ENCODE measurements at regions not wholly inside any gene's neighbourhood (a gene's known extent, or its start where the extent isn't known, plus 50 kb on each side); places are given as distances from the start of the nearest gene placed in this dataset.

- no peak for DNase-seq
Measured at GRCh38 chr1:181344091-181344490, 139.2 kb upstream of the CACNA1E start.

GRCh38 chr1:181345146-181345545 lies 138.2 kb upstream of the CACNA1E start:
- no peak for DNase-seq

DNA sequence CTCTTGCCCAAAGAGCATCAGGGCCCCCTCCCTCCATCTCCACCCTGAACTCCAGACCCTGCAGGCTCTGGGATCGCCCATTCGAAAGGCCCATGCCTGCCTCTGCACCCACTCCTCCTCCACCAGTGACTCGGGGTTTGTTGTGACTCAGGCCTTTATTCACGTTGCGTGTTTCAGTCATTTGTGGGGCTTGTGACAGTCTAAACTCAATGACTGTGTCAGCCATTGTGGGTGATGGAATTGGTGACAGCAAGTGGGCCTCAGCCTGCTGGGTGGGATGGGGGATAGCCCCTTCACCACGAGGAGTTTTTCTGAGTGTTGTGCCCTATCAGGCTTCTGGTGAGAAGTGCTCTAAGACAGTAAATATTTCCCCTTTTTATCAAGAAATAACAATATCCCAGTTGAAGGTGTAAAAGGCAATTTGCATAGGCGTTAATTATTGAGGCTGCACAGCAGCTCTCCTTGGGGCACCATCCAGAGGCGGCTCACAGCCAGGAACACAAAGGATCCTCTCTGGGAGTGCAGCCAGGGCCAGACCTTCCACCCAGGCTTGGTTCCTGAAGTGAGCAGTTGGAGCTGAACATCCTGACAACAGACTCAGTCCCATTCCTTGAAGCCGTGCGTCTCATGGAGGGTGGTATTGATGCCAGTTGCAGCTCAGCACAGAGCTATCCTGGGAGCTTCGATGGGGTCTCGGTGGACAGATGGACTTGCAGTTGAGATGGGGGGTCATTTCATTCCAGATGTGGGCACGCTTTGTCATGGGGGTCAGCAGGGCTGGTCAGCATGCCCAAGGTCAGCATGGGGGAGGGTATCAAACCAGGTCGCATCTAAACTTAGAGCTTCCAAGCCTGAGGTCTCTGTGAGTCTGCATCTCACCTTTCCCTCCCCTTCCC lies 135.6 kb upstream of the CACNA1E start:
- DNase-seq = no peak

- DNase-seq = no peak
Measured at GRCh38 chr1:181349512-181349911, 133.8 kb upstream of the CACNA1E start.

GRCh38 chr1:181350131-181350530 lies 133.2 kb upstream of the CACNA1E start:
- no peak for DNase-seq

DNA sequence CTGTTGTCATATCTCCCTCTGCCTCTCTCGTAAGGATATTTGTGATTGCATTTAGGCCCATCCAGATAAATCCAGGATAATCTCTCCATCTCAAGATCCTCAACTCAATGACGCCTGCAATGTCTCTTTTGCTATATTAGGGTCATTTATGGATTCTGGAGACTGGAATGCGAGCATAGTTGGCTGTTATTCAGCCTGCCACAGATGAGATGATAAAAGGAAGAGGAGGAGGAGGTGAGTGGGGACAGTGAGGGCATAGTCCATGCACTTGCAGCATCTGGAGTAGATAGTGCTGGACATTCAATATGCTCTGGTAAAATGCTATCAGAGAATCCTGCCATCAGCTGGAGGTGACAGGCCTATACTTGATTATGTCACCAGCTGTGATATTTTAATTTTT lies 131.6 kb upstream of the CACNA1E start:
- DNase-seq = no peak

- no peak for DNase-seq
Measured at GRCh38 chr1:181352695-181353094, 130.6 kb upstream of the CACNA1E start.

DNA sequence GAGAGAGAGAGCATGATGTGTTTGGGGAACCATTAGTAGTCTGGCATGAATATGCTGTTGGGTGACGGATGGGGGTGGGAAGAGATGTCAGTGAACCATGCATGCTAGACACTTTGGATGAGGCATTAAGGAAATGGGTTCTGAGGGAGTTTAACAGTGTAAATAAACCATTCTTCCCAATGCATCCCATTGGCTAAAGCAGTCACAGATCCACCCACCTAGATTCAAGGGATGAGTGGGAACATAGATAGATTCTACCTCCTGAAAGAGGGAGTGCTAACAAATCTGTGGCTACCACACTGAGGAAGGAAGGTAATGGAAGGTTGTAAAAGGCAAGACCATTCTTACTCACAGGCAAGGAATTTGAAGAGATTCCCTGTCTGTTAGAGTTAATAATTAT lies 129.8 kb upstream of the CACNA1E start:
- no peak for DNase-seq

DNA sequence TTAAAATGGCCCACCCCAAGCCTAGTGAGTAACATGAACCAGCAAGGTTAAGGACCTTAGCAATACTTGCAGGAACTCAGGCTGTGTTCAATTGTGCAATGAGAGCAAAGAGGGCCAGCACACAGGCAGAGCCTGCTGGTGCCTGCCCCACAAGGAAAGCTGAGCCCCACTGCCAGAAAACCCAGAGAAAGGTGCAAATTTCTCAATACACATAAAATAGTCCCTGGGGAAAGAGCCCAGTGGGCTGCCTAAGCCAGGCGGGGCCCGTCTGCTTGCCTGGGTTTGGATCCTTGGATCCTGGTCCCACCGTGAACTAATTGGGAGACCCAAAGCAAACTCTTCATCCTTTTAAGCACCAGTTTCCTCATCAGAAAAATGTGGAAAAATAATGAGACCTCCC lies 128.5 kb upstream of the CACNA1E start:
- no peak for DNase-seq

DNA sequence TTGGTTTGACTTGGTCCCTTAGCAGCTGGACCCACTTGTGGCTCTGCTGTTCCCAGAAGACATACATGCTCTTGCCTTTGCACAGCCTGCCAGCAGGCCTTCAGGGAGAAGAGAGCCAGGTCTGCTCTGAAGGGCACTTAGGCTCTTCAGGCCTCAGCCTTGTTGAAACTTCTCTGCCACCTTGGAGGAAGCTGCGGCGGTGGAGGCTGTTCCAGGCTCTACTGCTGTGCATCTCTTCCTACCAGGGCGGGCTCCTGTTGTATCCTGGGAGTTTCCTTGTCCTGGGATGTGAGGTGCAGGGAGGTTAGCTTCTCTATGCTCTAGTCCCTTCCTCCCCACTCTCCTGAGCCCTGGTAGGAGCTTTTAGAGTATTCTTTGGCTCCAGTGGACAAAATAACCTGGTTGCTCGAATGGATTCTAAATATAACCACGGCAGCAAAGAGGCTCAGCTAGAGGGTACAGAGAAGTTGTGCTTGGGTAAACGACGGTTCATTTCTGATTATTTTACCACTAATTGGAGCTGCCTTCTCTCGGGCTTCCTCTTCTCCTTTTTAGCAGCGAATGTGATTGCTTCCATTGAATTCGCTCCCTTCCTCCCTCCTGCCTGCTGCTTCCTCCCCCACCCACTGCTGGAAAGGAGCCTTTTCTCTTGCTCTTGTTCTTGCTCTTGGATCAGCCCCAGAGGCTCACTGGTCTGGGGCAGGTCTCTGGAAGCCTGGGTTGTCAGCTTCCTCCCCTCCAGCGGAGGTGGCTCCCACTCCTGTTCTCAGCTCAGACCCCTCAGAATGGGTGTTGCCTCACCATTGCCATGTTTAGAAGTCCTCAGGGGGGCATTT lies 126.6 kb upstream of the CACNA1E start:
- DNase-seq = no peak

DNA sequence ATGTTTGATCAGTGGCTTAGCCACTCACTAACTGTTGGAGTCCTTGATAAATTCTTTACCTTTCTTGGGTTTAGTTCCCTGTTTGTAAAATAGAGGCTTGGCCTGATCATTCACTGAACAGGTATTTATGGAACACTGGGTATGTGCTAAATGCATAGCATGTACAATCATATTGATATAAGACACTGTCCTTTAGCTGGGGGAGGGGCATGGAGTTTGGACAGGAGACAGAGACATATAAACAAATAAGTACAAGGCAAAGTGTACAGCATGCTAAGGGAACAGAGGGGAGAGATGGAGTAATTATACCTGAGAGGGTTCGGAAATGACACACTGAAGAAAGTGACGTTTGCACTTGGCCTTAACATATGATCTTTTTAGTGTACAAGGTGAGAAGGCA lies 124.3 kb upstream of the CACNA1E start:
- DNase-seq = no peak

DNA sequence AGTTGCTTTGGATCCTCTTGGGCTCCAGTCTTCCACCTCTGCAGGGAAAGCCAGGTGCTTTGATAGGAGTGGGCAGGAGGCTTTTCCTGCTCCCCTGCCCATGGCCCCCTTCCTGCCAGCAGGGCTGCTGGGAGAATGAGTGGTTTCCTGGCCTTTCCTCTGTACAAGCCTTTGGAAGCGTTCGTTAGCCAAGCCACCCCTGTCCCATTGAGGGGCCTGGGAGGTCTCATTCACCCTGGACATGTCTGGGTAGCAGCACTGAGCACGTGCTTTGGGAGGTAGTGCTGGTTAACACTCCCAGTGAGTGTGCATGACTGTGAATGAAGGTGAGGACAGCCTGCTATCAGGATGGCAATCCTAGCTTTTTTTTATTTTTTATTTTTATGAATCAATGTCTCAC lies 118.5 kb upstream of the CACNA1E start:
- DNase-seq = no peak

DNA sequence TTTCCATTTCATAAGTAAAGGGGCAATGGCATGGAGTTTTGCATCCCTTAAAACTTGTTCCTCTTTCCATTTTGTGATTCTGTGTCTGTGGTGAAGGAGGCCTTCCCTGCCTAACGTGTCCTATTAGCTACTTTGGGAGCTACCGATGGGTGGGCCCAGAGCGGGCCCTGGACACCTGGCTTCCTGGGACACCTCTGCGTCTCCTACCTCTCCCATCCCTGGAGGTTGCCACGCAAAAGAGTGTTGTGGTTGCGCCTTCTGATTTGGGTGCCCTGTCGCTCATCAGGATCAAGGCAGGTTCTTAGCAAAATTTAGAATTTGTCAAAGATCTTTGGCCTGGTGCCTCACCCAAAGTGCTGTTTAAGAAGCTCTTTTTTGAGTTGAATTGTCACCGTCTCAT lies 116.4 kb upstream of the CACNA1E start:
- DNase-seq = no peak

DNA sequence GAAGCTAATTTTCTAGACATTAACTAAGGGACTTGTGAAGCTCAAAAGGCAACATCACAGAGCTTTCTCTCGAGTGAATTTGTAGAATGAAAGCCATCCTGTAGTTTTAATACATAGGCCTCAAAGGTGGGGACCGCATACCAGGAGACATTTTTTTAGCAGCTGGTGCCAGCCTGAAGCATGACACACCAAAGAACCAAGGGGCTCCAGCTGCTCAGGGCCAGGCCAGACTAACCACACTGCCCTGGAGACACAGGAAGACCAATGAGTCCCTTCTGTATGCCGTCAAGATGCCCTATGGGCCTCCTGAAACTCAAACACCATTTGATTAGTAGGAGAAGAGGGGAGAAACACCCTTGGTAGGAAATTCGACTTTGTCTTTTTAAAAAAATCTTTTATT lies 113.9 kb upstream of the CACNA1E start:
- DNase-seq = no peak

DNA sequence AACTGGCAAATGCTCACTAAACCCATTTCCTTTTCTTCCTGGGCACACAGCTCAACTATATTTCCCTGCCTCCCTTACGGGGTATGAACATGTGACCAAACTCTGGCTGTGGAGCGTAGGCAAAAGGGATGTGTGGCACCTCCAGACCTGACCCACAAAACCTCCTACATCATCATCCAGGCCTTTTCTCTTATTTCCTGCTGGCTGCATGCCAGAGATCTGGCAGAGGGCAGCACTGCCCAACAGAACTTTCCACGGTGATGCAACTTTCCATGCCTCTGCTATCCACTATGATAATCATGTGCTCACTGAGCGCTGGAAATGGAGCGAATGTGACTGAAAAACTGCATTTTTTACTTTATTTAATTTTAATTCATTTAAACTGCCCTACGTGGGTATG lies 99.6 kb upstream of the CACNA1E start:
- DNase-seq = peak; percentile 80

DNA sequence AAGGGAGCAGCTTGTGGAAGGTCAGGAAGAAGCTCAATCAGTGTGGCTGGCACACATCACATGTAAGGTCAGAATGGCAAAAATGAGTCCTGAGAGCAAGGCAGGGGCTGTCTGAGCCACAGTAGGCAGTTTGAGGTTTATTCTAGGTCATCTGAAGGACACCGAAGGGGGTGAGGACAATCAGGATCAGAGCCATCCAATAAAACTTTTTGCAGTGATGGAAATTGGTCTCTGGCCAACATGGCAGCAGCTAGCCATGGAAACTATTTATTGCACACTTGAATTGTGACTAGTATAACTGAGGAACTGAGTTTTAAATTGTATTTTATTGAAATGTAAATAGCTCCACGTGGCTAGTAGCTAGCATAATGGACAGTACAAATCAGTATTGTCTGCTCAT lies 97.0 kb upstream of the CACNA1E start:
- no peak for DNase-seq

- DNase-seq = no peak
Measured at GRCh38 chr1:181386951-181387350, 96.4 kb upstream of the CACNA1E start.

DNA sequence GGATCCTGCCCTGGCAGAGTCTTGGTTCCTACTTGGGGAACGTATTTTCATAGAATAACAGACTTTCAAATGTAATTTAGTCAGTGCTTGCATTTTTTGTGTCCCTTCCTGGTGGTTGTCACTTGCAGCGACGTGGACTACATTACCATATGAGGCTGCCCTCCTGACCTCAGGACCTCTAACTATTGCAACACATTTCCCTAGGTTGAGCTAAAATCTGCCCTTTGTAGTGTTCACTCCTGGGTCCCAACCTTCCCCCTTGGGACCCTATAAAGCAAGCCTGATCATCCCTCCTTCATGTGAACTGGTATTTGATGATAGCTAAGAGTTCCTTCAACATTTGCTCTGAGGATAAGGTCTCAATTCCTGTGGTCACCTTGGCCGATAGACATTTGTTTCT lies 95.6 kb upstream of the CACNA1E start:
- no peak for DNase-seq

DNA sequence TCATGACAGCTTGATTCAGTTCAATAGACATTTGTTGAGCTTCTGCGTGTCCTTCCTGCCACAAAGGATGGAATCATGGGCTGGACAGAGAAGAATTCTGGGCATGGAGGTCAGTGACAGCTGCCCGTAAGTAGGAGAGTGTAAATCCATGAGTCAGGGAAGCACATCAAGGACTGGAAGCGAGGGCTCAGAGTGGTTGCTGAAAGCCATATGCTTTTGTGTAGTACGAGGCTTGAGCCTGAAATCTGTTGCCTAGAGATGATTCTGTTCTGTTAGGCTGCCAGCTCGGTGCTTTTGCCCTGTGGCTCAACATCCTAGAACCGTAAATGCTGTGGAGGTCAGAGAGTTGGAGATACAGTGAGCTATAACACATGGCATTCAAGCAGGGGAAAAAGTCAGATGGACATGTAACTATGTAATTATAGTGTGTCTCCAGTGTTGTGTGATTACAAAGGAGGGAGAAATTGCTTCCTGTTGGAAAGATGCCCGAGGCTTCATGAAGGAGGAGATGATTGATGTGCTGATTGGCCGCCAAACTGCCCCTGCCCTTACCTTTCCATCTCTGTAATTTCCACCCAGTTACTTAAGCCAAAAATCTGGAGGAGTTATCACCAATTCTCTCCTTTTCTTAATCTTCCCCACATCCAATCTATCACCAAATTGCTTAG lies 92.8 kb upstream of the CACNA1E start:
- DNase-seq = peak; percentile 97

DNA sequence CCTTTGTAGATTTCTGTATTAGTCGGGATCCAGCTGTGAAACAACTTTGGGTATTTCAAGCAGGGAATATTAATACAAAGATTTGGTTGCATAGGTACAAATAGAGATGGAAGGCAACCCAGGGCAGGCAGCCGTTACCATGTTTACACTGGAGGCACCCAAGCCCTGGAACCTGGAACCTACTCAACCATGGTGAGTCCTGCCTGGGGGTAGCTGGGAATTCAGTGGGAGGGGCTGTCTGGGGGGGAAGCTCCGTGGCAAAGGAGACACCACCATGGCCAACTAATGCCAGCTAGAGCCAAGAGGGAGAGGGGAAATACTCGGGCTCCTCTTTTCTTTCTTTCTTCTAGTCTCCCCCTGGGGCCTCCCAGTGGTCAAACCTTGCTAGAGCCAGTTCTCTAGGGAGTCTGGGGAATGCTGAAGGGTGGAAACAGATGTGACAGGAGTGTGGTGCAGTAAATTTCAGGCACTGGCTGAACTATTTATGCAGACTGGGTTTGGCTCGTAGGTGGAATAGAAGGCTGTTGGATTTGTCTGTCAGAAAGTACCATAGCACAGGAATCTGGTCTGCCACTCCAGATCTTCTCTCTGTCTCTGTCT lies 91.9 kb upstream of the CACNA1E start:
- DNase-seq = peak; percentile 81

- no peak for DNase-seq
Measured at GRCh38 chr1:181392133-181392532, 91.2 kb upstream of the CACNA1E start.

GRCh38 chr1:181392613-181393220 lies 90.6 kb upstream of the CACNA1E start:
- no peak for DNase-seq

DNA sequence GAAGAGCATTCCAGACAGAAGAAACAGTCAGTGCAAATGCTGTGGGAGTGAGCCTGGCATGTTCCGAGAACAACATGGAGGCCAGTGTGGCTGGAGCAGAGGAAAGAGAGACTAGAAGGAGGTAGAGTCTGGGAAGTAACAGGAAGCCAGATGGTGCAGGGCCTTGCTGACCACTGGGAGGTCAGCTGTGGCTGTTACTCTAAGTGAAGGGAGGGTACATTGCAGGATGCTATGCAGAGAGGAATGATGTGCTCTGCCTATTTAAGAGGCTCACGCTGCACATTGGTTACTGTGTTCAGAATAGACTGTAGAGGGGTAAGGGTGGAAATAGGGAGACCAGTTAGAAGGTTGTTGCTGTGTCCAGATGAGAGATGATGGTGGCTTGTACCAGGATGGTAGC lies 88.6 kb upstream of the CACNA1E start:
- DNase-seq = no peak

Measured in DMS153 (cell line).